BJ (cell line): ENCODE measurements at regions not wholly inside any gene's neighbourhood (a gene's known extent, or its start where the extent isn't known, plus 50 kb on each side); places are given as distances from the start of the nearest gene placed in this dataset.
"Not testable (repeated sequence)": the region's sequence is repeated elsewhere in the genome, so short reads cannot be mapped to it uniquely, and the experiment has no call there.

Source experiments
- CTCF ChIA-PET: fragments of 350-600 bp; formaldehyde crosslinking; extraction: SDS; loops from one replicate; lab custom pipeline; 2021; ENCODE audit warnings: antibody characterized with exemption, inconsistent platforms; lab: Yijun Ruan, JAX
- POLR2A ChIA-PET: fragments of 300-600 bp; sonication (Branson Sonifier 250); formaldehyde crosslinking; extraction: SDS; loops from one replicate; lab custom pipeline; 2021; ENCODE audit warnings: antibody characterized with exemption; lab: Charles Lee
- DNase-seq: peaks from one replicate; pipeline ENCODE4 v3.0.0-alpha.2; 2011; ENCODE audit warnings: low read depth
- H3K27me3 ChIP-seq: 2 replicates; pipeline ENCODE4 v1.6.0; 2011; ENCODE audit warnings: low read length; ENCODE audit not compliant: control insufficient read depth, insufficient read depth
- H3K36me3 ChIP-seq: 2 replicates; pipeline ENCODE4 v1.5.1; 2011; ENCODE audit warnings: low read length; ENCODE audit not compliant: control insufficient read depth, insufficient read depth
- H3K4me3 ChIP-seq: 2 replicates; pipeline ENCODE4 v1.5.1; 2011; ENCODE audit warnings: low read depth, mild to moderate bottlenecking, control low read depth, low read length
- CTCF ChIP-seq: IDR thresholded peaks from 2 replicates; pipeline ENCODE4 v1.5.1; 2011; ENCODE audit warnings: low read depth, mild to moderate bottlenecking, control low read depth, inconsistent platforms, low read length, moderate library complexity; ENCODE audit not compliant: insufficient read depth

GRCh38 chr21:9821472-9821871 lies 699.9 kb upstream of the TPTE start:
- H3K27me3 ChIP-seq, H3K4me3 ChIP-seq, CTCF ChIA-PET, DNase-seq, H3K36me3 ChIP-seq, POLR2A ChIA-PET: not testable (repeated sequence)

GRCh38 chr21:9822093-9822820 lies 699.1 kb upstream of the TPTE start:
- H3K27me3 ChIP-seq, H3K4me3 ChIP-seq, POLR2A ChIA-PET, H3K36me3 ChIP-seq, CTCF ChIA-PET, DNase-seq: not testable (repeated sequence)

- H3K27me3 ChIP-seq, POLR2A ChIA-PET, DNase-seq, CTCF ChIA-PET, H3K4me3 ChIP-seq, H3K36me3 ChIP-seq: not testable (repeated sequence)
Measured at GRCh38 chr21:9823197-9824157, 697.9 kb upstream of the TPTE start.

GRCh38 chr21:9830801-9831200 lies 690.6 kb upstream of the TPTE start:
- CTCF ChIA-PET, H3K4me3 ChIP-seq: not testable (repeated sequence)

GRCh38 chr21:9832751-9833150 lies 688.6 kb upstream of the TPTE start:
- not testable (repeated sequence) for H3K36me3 ChIP-seq

More at GRCh38 chr21:9830801-9831200, 690.6 kb upstream of the TPTE start:
- DNase-seq, POLR2A ChIA-PET, H3K27me3 ChIP-seq, H3K36me3 ChIP-seq: not testable (repeated sequence)

GRCh38 chr21:9836547-9836946 lies 684.8 kb upstream of the TPTE start:
- H3K4me3 ChIP-seq, CTCF ChIA-PET, DNase-seq, H3K27me3 ChIP-seq, POLR2A ChIA-PET, H3K36me3 ChIP-seq: not testable (repeated sequence)

More at GRCh38 chr21:9832751-9833150, 688.6 kb upstream of the TPTE start:
- POLR2A ChIA-PET, DNase-seq, H3K27me3 ChIP-seq, CTCF ChIA-PET, H3K4me3 ChIP-seq: not testable (repeated sequence)

- CTCF ChIA-PET, H3K4me3 ChIP-seq, H3K36me3 ChIP-seq, POLR2A ChIA-PET, H3K27me3 ChIP-seq, DNase-seq: not testable (repeated sequence)
Measured at GRCh38 chr21:9837001-9837400, 684.4 kb upstream of the TPTE start.

- CTCF ChIA-PET, H3K27me3 ChIP-seq, DNase-seq, POLR2A ChIA-PET, H3K4me3 ChIP-seq, H3K36me3 ChIP-seq: not testable (repeated sequence)
Measured at GRCh38 chr21:9837526-9837925, 683.9 kb upstream of the TPTE start.

GRCh38 chr21:9837946-9838737 lies 683.2 kb upstream of the TPTE start:
- no peak for DNase-seq
- TF ChIP-seq CTCF = no peak
- H3K27me3 ChIP-seq = no peaks in the 10 kb centered on the region
- ChIA-PET POLR2A (no interaction called here), CTCF (no interaction called here)
- no peak overlapping the region for H3K4me3 ChIP-seq
- H3K36me3 ChIP-seq = no peaks in the 10 kb centered on the region
